A549 (cell line): ENCODE measurements at regions not wholly inside any gene's neighbourhood (a gene's known extent, or its start where the extent isn't known, plus 50 kb on each side); places are given as distances from the start of the nearest gene placed in this dataset.

ENCODE experiments used
- ATAC-seq, 2 experiments: fragments of 200-7000 bp in 1 of 2; fragments of >200 bp in 1 of 2; cut with Nextera tagmentation in 1 of 2; cut with Tn5 transposase in 1 of 2; 3 replicates each; pipeline versions ENCODE4 v1.8.0 to v1.9.1; 2018 to 2020; ENCODE audit warnings: mild to moderate bottlenecking in 1 of 2, moderate library complexity in 1 of 2
- CTCF ChIA-PET: fragments of 300-600 bp; sonication (Branson Sonifier 250); formaldehyde crosslinking; extraction: SDS; loops from one replicate; lab custom pipeline; 2021; ENCODE audit warnings: antibody characterized with exemption, inconsistent platforms; lab: Yijun Ruan, JAX
- POLR2A ChIA-PET: fragments of 350-600 bp; formaldehyde crosslinking; extraction: SDS; loops from one replicate; lab custom pipeline; 2021; ENCODE audit warnings: antibody characterized with exemption, inconsistent platforms; lab: Yijun Ruan, JAX
- DNase-seq, 2 experiments: peaks; one replicate each; pipeline versions ENCODE4 v3.0.0 to v3.0.0-alpha.2; 2011 to 2016; ENCODE audit warnings: low read depth in 1 of 2, low spot score in 1 of 2
- FAIRE-seq: peaks from 2 replicates; lab custom pipeline; 2011; peaks lifted over from hg19 to GRCh38; lab: Jason Lieb, UNC
- H3K27ac ChIP-seq, 2 experiments: fragments of >200 bp; sonication (Bioruptor Twin); formaldehyde crosslinking; 3 replicates each; pipeline ENCODE4 v1.5.1; 2016 to 2017
- H3K4me1 ChIP-seq: fragments of >200 bp; sonication (Bioruptor Twin); formaldehyde crosslinking; 3 replicates; pipeline ENCODE4 v1.6.1; 2016
- H3K4me2 ChIP-seq: fragments of >200 bp; sonication (Bioruptor Twin); formaldehyde crosslinking; 3 replicates; pipeline ENCODE4 v1.6.1; 2016
- H3K4me3 ChIP-seq: fragments of >200 bp; sonication (Bioruptor Twin); formaldehyde crosslinking; 3 replicates; pipeline ENCODE4 v1.5.1; 2016
- H3K9me3 ChIP-seq: fragments of >200 bp; sonication (Bioruptor Twin); formaldehyde crosslinking; 3 replicates; pipeline ENCODE4 v1.6.1; 2016
- BHLHE40 ChIP-seq: IDR thresholded peaks from 2 replicates; pipeline ENCODE4 v1.6.1; 2012; ENCODE audit warnings: low read depth, low read length, inconsistent platforms
- CEBPB ChIP-seq, 2 experiments: fragments of >200 bp in 1 of 2; sonication (Bioruptor Twin) in 1 of 2; formaldehyde crosslinking in 1 of 2; IDR thresholded peaks; 2 replicates each; pipeline ENCODE4 v1.6.1; 2012 to 2016
- CHD2 ChIP-seq: fragments of 150-350 bp; IDR thresholded peaks from 2 replicates; pipeline ENCODE4 v1.6.1; 2014; ENCODE audit warnings: low read length; ENCODE audit not compliant: partially characterized antibody
- CHD4 ChIP-seq: fragments of 200-600 bp; sonication (generic); IDR thresholded peaks from 2 replicates; pipeline ENCODE4 v1.6.1; 2016; ENCODE audit warnings: antibody characterized with exemption, mild to moderate bottlenecking, borderline replicate concordance
- EHMT2 ChIP-seq: fragments of 200-600 bp; sonication (generic); IDR thresholded peaks from 2 replicates; pipeline ENCODE4 v1.6.1; 2016; ENCODE audit warnings: antibody characterized with exemption, low read depth, mild to moderate bottlenecking, moderate library complexity
- ESRRA ChIP-seq: fragments of 150-350 bp; IDR thresholded peaks from 2 replicates; pipeline ENCODE4 v1.6.1; 2014; ENCODE audit warnings: mild to moderate bottlenecking, low read length, borderline replicate concordance
- FOSB ChIP-seq: fragments of 250-450 bp; sonication (Bioruptor Pico); IDR thresholded peaks from 2 replicates; pipeline ENCODE4 v1.5.0; 2020; ENCODE audit warnings: mild to moderate bottlenecking, moderate library complexity
- GATA3 ChIP-seq: IDR thresholded peaks from 2 replicates; pipeline ENCODE4 v1.6.1; 2012; ENCODE audit warnings: borderline replicate concordance
- HOXA7 ChIP-seq: fragments of 250-450 bp; sonication (Bioruptor Pico); IDR thresholded peaks from 2 replicates; pipeline ENCODE4 v1.5.0; 2020; ENCODE audit warnings: mild to moderate bottlenecking, moderate library complexity
- HOXB13 ChIP-seq: fragments of 250-450 bp; sonication (Bioruptor Pico); IDR thresholded peaks from 2 replicates; pipeline ENCODE4 v1.5.0; 2020; ENCODE audit warnings: low read depth, mild to moderate bottlenecking, moderate library complexity
- JUNB ChIP-seq: fragments of >200 bp; sonication (Bioruptor Twin); formaldehyde crosslinking; IDR thresholded peaks from 2 replicates; pipeline ENCODE4 v1.6.1; 2016
- MAFK ChIP-seq: fragments of 450-650 bp; IDR thresholded peaks from 2 replicates; pipeline ENCODE4 v1.6.1; 2014; ENCODE audit not compliant: partially characterized antibody
- MAX ChIP-seq: IDR thresholded peaks from 2 replicates; pipeline ENCODE4 v1.6.1; 2012
- MYC ChIP-seq: IDR thresholded peaks from 2 replicates; pipeline ENCODE4 v1.6.1; 2012; ENCODE audit warnings: mild to moderate bottlenecking, inconsistent platforms, low read length, improper control_type of control experiment, borderline replicate concordance
- NPAS2 ChIP-seq: fragments of 250-450 bp; sonication (Bioruptor Pico); IDR thresholded peaks from 2 replicates; pipeline ENCODE4 v1.8.0; 2022; ENCODE audit warnings: mild to moderate bottlenecking, moderate library complexity, borderline replicate concordance
- PHF8 ChIP-seq: fragments of 200-600 bp; sonication (generic); IDR thresholded peaks from 2 replicates; pipeline ENCODE4 v1.6.1; 2016; ENCODE audit warnings: low read depth, mild to moderate bottlenecking, antibody characterized with exemption, moderate library complexity, borderline replicate concordance
- POLR2A ChIP-seq: IDR thresholded peaks from 2 replicates; pipeline ENCODE4 v1.6.1; 2012; ENCODE audit warnings: mild to moderate bottlenecking, low read length
- RFX5 ChIP-seq: fragments of 450-650 bp; IDR thresholded peaks from 2 replicates; pipeline ENCODE4 v1.7.1; 2014; ENCODE audit warnings: antibody characterized with exemption, mild to moderate bottlenecking, moderate library complexity
- SMC3 ChIP-seq: fragments of >200 bp; sonication (Bioruptor Twin); formaldehyde crosslinking; IDR thresholded peaks from 3 replicates; pipeline ENCODE4 v1.6.1; 2018; ENCODE audit warnings: inconsistent platforms
- SREBF2 ChIP-seq: fragments of 450-650 bp; IDR thresholded peaks from 2 replicates; pipeline ENCODE4 v1.6.1; 2014; ENCODE audit warnings: mild to moderate bottlenecking, moderate library complexity
- TFCP2L1 ChIP-seq: fragments of 250-450 bp; sonication (Bioruptor Pico); IDR thresholded peaks from 2 replicates; pipeline ENCODE4 v1.5.0; 2021; ENCODE audit warnings: mild to moderate bottlenecking
- ZC3H11A ChIP-seq: fragments of 450-650 bp; IDR thresholded peaks from 2 replicates; pipeline ENCODE4 v1.6.1; 2014; ENCODE audit warnings: antibody characterized with exemption, mild to moderate bottlenecking
- ZFP36 ChIP-seq: fragments of 450-650 bp; IDR thresholded peaks from 2 replicates; pipeline ENCODE4 v1.6.1; 2014; ENCODE audit warnings: borderline replicate concordance; ENCODE audit not compliant: partially characterized antibody
- ZSCAN20 ChIP-seq: fragments of 250-450 bp; sonication (Bioruptor Pico); IDR thresholded peaks from 2 replicates; pipeline ENCODE4 v1.8.0; 2022; ENCODE audit warnings: mild to moderate bottlenecking, moderate library complexity
- WGBS: methylation state at CpG from one replicate; pipeline ENCODE4 v1.1.6; 2017; ENCODE audit errors: missing lambda C conversion rate; 5-methylcytosine and 5-hydroxymethylcytosine counted together
- TF ChIP-seq, protein P1 (sequence below): fragments of 150-350 bp; IDR thresholded peaks from 2 replicates; pipeline ENCODE4 v1.6.1; 2014; ENCODE audit warnings: low read depth, mild to moderate bottlenecking, low read length
- TF ChIP-seq, protein P2 (sequence below): fragments of 200-600 bp; sonication (generic); IDR thresholded peaks from 2 replicates; pipeline ENCODE4 v1.6.1; 2016; ENCODE audit warnings: antibody characterized with exemption, mild to moderate bottlenecking, moderate library complexity

DNA sequence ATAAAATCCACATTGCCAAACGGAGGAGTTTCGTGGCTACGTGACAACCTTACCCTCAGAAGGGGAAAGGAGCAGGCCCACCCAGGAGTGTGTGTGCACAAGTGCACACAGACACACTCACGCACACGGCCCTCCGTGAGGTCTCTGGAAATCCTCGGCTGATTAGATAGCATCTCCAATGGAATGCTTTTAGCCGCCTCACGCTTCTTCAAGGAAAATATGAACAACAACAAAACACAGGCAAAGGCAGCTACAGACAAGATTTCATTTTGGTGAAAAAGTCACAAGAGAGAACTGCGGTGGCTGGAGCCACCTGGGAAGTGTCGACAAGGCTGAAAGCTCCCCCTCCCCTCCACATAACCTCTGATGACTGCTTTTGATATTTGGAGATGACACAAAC lies 391.8 kb upstream of the MKI67 start:
- TF ChIP-seq ZSCAN20 (no peak), ESRRA (no peak), POLR2A (no peak)
- CTCF ChIA-PET = no interaction called here
- FAIRE-seq (no peak), ATAC-seq (no peak), DNase-seq (no peak)
- H3K4me2 ChIP-seq = no peak overlapping the region
- no peaks in the 10 kb centered on the region for H3K9me3 ChIP-seq
- H3K4me1 ChIP-seq = no peaks in the 10 kb centered on the region
- H3K27ac ChIP-seq = no peak overlapping the region
- no peak overlapping the region for H3K4me3 ChIP-seq
- POLR2A ChIA-PET = no interaction called here
- WGBS = 46% methylated on average over 11 of the region's 11 CpGs

DNA sequence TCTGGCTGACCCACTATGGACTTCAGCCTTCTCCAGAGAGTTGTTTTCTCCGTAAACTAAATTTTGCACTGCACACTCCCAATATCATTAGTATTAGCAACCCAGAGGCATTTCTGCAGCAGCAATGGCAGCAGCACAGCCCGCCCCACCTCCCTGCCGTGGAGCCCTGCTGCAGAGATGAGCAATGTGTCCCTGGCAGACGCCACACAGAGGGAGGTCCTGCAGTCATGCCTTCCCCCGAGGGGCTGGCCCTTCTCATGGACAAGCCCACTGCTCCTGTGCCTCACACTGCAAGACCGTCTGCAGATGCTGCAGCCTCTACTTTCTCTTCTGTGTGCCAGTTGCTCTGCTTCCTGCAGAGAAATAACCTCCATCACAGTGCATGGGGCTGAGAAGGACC lies 393.4 kb upstream of the MKI67 start:
- no peaks in the 10 kb centered on the region for H3K9me3 ChIP-seq
- ChIA-PET POLR2A (no interaction called here), CTCF (no interaction called here)
- ATAC-seq = no peak
- H3K4me1 ChIP-seq = no peaks in the 10 kb centered on the region
- 19% methylated on average over 3 of the region's 6 CpGs for WGBS
- no peak overlapping the region for H3K4me2 ChIP-seq
- H3K4me3 ChIP-seq = no peak overlapping the region
- no peak for TF ChIP-seq FOSB (CRISPR knock-in tag)
- TF ChIP-seq PHF8 = no peak
- no peak for TF ChIP-seq MYC
- TF ChIP-seq BHLHE40 = no peak
- no peak for TF ChIP-seq GATA3
- no peak for TF ChIP-seq SREBF2
- TF ChIP-seq JUNB = no peak
- no peak for TF ChIP-seq ZFP36
- no peak for TF ChIP-seq CHD2
- no peak for TF ChIP-seq CEBPB (IDR thresholded peaks at IDR 0.05)
- no peak for TF ChIP-seq SMC3
- no peak for TF ChIP-seq ZC3H11A
- TF ChIP-seq EHMT2 = no peak
- TF ChIP-seq HOXA7 (CRISPR knock-in tag) = no peak
- TF ChIP-seq CHD4 = no peak
- TF ChIP-seq, protein P1, sequence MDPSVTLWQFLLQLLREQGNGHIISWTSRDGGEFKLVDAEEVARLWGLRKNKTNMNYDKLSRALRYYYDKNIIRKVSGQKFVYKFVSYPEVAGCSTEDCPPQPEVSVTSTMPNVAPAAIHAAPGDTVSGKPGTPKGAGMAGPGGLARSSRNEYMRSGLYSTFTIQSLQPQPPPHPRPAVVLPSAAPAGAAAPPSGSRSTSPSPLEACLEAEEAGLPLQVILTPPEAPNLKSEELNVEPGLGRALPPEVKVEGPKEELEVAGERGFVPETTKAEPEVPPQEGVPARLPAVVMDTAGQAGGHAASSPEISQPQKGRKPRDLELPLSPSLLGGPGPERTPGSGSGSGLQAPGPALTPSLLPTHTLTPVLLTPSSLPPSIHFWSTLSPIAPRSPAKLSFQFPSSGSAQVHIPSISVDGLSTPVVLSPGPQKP = no peak
- TF ChIP-seq MAX = no peak
- no peak for FAIRE-seq
- no peak for DNase-seq
- H3K27ac ChIP-seq = no peak overlapping the region

GRCh38 chr10:128520211-128520815 lies 394.1 kb upstream of the MKI67 start:
- no peaks in the 10 kb centered on the region for H3K9me3 ChIP-seq
- DNase-seq = no peak
- 4% methylated on average over 10 of the region's 11 CpGs for WGBS
- ATAC-seq = no peak
- TF ChIP-seq NPAS2 (CRISPR knock-in tag) = no peak
- no peak for TF ChIP-seq JUNB
- TF ChIP-seq HOXB13 (CRISPR knock-in tag) = no peak
- no peak for TF ChIP-seq MAFK
- TF ChIP-seq TFCP2L1 = no peak
- TF ChIP-seq, protein P1 = no peak
- TF ChIP-seq SREBF2 = no peak
- no peak for TF ChIP-seq RFX5
- TF ChIP-seq, protein P2, sequence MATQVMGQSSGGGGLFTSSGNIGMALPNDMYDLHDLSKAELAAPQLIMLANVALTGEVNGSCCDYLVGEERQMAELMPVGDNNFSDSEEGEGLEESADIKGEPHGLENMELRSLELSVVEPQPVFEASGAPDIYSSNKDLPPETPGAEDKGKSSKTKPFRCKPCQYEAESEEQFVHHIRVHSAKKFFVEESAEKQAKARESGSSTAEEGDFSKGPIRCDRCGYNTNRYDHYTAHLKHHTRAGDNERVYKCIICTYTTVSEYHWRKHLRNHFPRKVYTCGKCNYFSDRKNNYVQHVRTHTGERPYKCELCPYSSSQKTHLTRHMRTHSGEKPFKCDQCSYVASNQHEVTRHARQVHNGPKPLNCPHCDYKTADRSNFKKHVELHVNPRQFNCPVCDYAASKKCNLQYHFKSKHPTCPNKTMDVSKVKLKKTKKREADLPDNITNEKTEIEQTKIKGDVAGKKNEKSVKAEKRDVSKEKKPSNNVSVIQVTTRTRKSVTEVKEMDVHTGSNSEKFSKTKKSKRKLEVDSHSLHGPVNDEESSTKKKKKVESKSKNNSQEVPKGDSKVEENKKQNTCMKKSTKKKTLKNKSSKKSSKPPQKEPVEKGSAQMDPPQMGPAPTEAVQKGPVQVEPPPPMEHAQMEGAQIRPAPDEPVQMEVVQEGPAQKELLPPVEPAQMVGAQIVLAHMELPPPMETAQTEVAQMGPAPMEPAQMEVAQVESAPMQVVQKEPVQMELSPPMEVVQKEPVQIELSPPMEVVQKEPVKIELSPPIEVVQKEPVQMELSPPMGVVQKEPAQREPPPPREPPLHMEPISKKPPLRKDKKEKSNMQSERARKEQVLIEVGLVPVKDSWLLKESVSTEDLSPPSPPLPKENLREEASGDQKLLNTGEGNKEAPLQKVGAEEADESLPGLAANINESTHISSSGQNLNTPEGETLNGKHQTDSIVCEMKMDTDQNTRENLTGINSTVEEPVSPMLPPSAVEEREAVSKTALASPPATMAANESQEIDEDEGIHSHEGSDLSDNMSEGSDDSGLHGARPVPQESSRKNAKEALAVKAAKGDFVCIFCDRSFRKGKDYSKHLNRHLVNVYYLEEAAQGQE = no peak
- TF ChIP-seq, all 56 proteins: peak for 0
- Histone ChIP-seq H3K27ac (no peak overlapping the region), H3K4me1 (no peaks in the 10 kb centered on the region), H3K4me2 (no peak overlapping the region), H3K4me3 (no peak overlapping the region)
- ChIA-PET POLR2A (no interaction called here), CTCF (no interaction called here)
- FAIRE-seq = no peak
